Smooth muscle cell (in vitro differentiated cells): ENCODE measurements at regions not wholly inside any gene's neighbourhood (a gene's known extent, or its start where the extent isn't known, plus 50 kb on each side); places are given as distances from the start of the nearest gene placed in this dataset.

Source experiments
- DNase-seq: peaks from one replicate; lab custom pipeline; 2025; ENCODE audit not compliant: unreplicated experiment; lab: John Stamatoyannopoulos, UW
- H2AFZ ChIP-seq: fragments of 200-600 bp; sonication (generic); 2 replicates; pipeline ENCODE4 v1.6.0; 2016; ENCODE audit warnings: antibody characterized with exemption, low read depth, mild to moderate bottlenecking
- H3F3A ChIP-seq: fragments of 200-600 bp; sonication (generic); 2 replicates; pipeline ENCODE4 v1.6.0; 2017; ENCODE audit warnings: antibody characterized with exemption, low read depth
- H3K27ac ChIP-seq: fragments of 200-600 bp; sonication (generic); 2 replicates; pipeline ENCODE4 v1.5.1; 2016; ENCODE audit warnings: low read depth, mild to moderate bottlenecking
- H3K27me3 ChIP-seq: fragments of 200-600 bp; sonication (generic); 2 replicates; pipeline ENCODE4 v1.6.1; 2016; ENCODE audit warnings: low read depth, mild to moderate bottlenecking
- H3K36me3 ChIP-seq: fragments of 200-600 bp; sonication (generic); 2 replicates; pipeline ENCODE4 v1.5.1; 2016; ENCODE audit warnings: low read depth
- H3K4me1 ChIP-seq: fragments of 200-600 bp; sonication (generic); 2 replicates; pipeline ENCODE4 v1.5.1; 2016; ENCODE audit warnings: low read depth
- H3K4me2 ChIP-seq: fragments of 200-600 bp; sonication (generic); 2 replicates; pipeline ENCODE4 v1.6.0; 2016; ENCODE audit warnings: mild to moderate bottlenecking
- H3K4me3 ChIP-seq: fragments of 200-600 bp; sonication (generic); 2 replicates; pipeline ENCODE4 v1.5.1; 2016; ENCODE audit warnings: mild to moderate bottlenecking
- H3K79me2 ChIP-seq: fragments of 200-600 bp; sonication (generic); 2 replicates; pipeline ENCODE4 v1.6.0; 2016; ENCODE audit warnings: low read depth, mild to moderate bottlenecking
- H3K9ac ChIP-seq: fragments of 200-600 bp; sonication (generic); 2 replicates; pipeline ENCODE4 v1.6.0; 2016; ENCODE audit warnings: low read depth
- H3K9me3 ChIP-seq: fragments of 200-600 bp; sonication (generic); replicated peaks from 2 replicates; pipeline ENCODE4 v1.5.1; 2016; ENCODE audit warnings: low read depth
- H4K20me1 ChIP-seq: fragments of 200-600 bp; sonication (generic); 2 replicates; pipeline ENCODE4 v1.6.0; 2016; ENCODE audit warnings: low read depth
- CTCF ChIP-seq: fragments of 200-600 bp; sonication (generic); IDR thresholded peaks from 2 replicates; pipeline ENCODE4 v1.5.1; 2017; ENCODE audit warnings: borderline replicate concordance, mild to moderate bottlenecking, antibody characterized with exemption; ENCODE audit not compliant: insufficient read depth, poor library complexity, severe bottlenecking
- WGBS: methylation state at CpG from one replicate; pipeline ENCODE4 v1.1.7; 2016; ENCODE audit warnings: low lambda C conversion rate; 5-methylcytosine and 5-hydroxymethylcytosine counted together

- Histone ChIP-seq H2AFZ (no peak overlapping the region), H3K27me3 (no peaks in the 10 kb centered on the region), H3K36me3 (no peaks in the 10 kb centered on the region), H3K4me2 (no peak overlapping the region), H3K79me2 (no peaks in the 10 kb centered on the region), H3K4me1 (no peaks in the 10 kb centered on the region), H4K20me1 (no peaks in the 10 kb centered on the region), H3F3A (no peaks in the 10 kb centered on the region), H3K9me3 (no peaks in the 10 kb centered on the region), H3K27ac (no peak overlapping the region), H3K9ac (no peak overlapping the region), H3K4me3 (no peak overlapping the region)
- 79% methylated on average over 3 of the region's 3 CpGs for whole genome bisulfite sequencing
- DNase-seq, result no peak
- TF ChIP-seq CTCF, result no peak
Measured at GRCh38 chr4:126756050-126756829, 876.5 kb upstream of the INTU start.

GRCh38 chr4:126757219-126757618 lies 875.5 kb upstream of the INTU start:
- Histone ChIP-seq H3K27ac (no peak overlapping the region), H2AFZ (no peak overlapping the region), H3K9ac (no peak overlapping the region), H3K4me2 (no peak overlapping the region), H3K9me3 (no peaks in the 10 kb centered on the region), H3F3A (no peaks in the 10 kb centered on the region), H4K20me1 (no peaks in the 10 kb centered on the region), H3K27me3 (no peaks in the 10 kb centered on the region), H3K36me3 (no peaks in the 10 kb centered on the region), H3K79me2 (no peaks in the 10 kb centered on the region), H3K4me1 (no peaks in the 10 kb centered on the region), H3K4me3 (no peak overlapping the region)
- 100% methylated on average over 1 of the region's 1 CpG for WGBS
- TF ChIP-seq CTCF, result no peak
- DNase-seq, result no peak

GRCh38 chr4:126758493-126758892 lies 874.3 kb upstream of the INTU start:
- no peaks in the 10 kb centered on the region for H3K27me3 ChIP-seq
- WGBS, result 67% methylated on average over 2 of the region's 2 CpGs
- no peak overlapping the region for H3K4me3 ChIP-seq

More at GRCh38 chr4:126758493-126758892, 874.3 kb upstream of the INTU start:
- no peak for DNase-seq
- TF ChIP-seq CTCF, result no peak
- Histone ChIP-seq H3K36me3 (no peaks in the 10 kb centered on the region), H2AFZ (no peak overlapping the region), H3K4me1 (no peaks in the 10 kb centered on the region), H3K9ac (no peak overlapping the region), H3K9me3 (no peaks in the 10 kb centered on the region), H3K4me2 (no peak overlapping the region), H4K20me1 (no peaks in the 10 kb centered on the region), H3K27ac (no peak overlapping the region), H3K79me2 (no peaks in the 10 kb centered on the region), H3F3A (no peaks in the 10 kb centered on the region)
